ENCODE measurements at regions not wholly inside any gene's neighbourhood (a gene's known extent, or its start where the extent isn't known, plus 50 kb on each side); places are given as distances from the start of the nearest gene placed in this dataset.

- no peak overlapping the region for H3K27ac ChIP-seq
- no peak for TF ChIP-seq CTCF (conservative IDR thresholded peaks at IDR 0.05)
- no peak for TF ChIP-seq ZFX (IDR thresholded peaks at IDR 0.05)
Measured at GRCh38 chr12:92259291-92259690, 113.6 kb upstream of the BTG1 start.

- TF ChIP-seq ZFX (IDR thresholded peaks at IDR 0.05) (no peak), CTCF (conservative IDR thresholded peaks at IDR 0.05) (no peak)
- no peak overlapping the region for H3K27ac ChIP-seq
Measured at GRCh38 chr12:92257261-92257660, 111.6 kb upstream of the BTG1 start.

GRCh38 chr12:92255741-92256140 is 110.1 kb upstream of the BTG1 start:
- H3K27ac ChIP-seq: no peak overlapping the region
- TF ChIP-seq ZFX (IDR thresholded peaks at IDR 0.05): no peak
- TF ChIP-seq CTCF (conservative IDR thresholded peaks at IDR 0.05): no peak

DNA sequence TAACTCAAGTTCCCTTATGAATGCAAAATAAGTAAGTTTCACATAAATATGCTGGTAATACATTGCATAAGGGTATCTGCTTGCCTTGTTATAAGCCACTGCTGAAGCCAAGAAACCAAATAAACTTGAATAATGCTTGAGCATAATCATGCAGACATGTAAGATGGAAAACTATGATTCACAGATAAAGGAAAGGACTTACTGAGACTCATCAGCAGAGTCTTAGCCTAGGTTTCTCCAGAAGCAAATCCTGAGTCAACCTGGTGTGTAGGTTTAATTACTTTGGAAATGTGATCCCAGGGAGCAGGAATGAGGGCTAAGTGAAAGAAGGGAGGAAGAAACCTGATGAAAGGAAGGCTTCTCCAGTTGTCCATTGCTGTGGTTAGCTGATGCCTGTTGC is 107.7 kb upstream of the BTG1 start:
- TF ChIP-seq ZFX (IDR thresholded peaks at IDR 0.05): no peak
- TF ChIP-seq CTCF (conservative IDR thresholded peaks at IDR 0.05): no peak
- H3K27ac ChIP-seq: no peak overlapping the region

DNA sequence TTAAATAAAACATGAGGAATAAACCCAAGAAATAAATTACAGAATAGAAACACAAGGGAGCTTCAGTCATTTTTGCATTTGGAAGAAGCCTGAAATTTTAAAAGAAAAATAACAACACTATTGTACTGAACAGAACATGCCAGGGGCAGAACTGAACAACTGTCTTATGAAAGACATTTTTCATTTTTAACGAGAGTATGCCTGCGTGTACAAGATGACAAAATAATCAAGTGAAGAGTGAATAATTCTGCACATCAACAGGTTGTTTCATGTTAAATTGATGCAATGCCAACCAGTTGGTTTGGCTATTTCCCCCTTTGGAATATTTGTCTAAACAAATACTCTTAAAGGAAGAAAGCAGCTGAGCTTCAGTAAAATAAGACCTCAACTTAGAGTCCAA is 103.3 kb upstream of the BTG1 start:
- no peak for TF ChIP-seq ZFX (IDR thresholded peaks at IDR 0.05)
- no peak for TF ChIP-seq CTCF (conservative IDR thresholded peaks at IDR 0.05)

GRCh38 chr12:92244036-92244435 is 98.4 kb upstream of the BTG1 start:
- H3K27ac ChIP-seq: no peak overlapping the region
- TF ChIP-seq ZFX (IDR thresholded peaks at IDR 0.05): no peak
- TF ChIP-seq CTCF (conservative IDR thresholded peaks at IDR 0.05): peak; percentile 41

More for the DNA sequence above, 103.3 kb upstream of the BTG1 start:
- no peak overlapping the region for H3K27ac ChIP-seq

DNA sequence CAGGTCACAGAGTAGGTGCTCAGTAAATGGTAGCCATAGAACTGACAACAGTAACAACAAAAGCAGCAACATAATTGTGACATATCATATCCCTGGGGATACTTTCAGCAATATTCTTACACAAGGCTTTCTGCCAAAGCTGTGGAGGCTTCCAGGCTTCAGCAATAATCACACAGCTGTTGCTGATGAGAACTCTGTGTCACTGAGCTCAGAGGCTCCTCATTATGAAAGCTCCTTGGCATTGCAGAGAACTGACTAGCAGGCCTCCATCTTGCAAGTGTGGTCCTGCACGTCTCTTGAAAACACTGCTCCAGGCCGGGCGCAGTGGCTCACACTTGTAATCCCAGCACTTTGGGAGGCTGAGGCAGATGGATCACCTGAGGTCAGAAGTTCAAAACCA is 97.3 kb upstream of the BTG1 start:
- TF ChIP-seq CTCF (conservative IDR thresholded peaks at IDR 0.05): no peak
- TF ChIP-seq ZFX (IDR thresholded peaks at IDR 0.05): no peak
- peak overlapping the region; percentile 42 for H3K27ac ChIP-seq
